Activated CD4-positive, CD25-positive, alpha-beta regulatory T cell treated with anti-CD3 and anti-CD28 coated beads, Interleukin-2, amount 50 U/mL, for 24 hours (primary cell): ENCODE measurements at regions not wholly inside any gene's neighbourhood (a gene's known extent, or its start where the extent isn't known, plus 50 kb on each side); places are given as distances from the start of the nearest gene placed in this dataset.

ENCODE experiments used
- ATAC-seq, 2 donors: fragments of 150-1000 bp; cut with Tn5 transposase; one replicate each; pipeline ENCODE4 v1.10.0; 2021; ENCODE audit warnings: mild to moderate bottlenecking in 1 of 2, moderate library complexity in 1 of 2

GRCh38 chr9:81162361-81162760 is 527.0 kb downstream of the TLE1 start:
- no peak for ATAC-seq

GRCh38 chr9:81156381-81156780 is 533.0 kb downstream of the TLE1 start:
- no peak for ATAC-seq

- no peak for ATAC-seq
Measured at GRCh38 chr9:81150016-81150625, 539.2 kb downstream of the TLE1 start.

- ATAC-seq, result no peak
Measured at GRCh38 chr9:81146684-81147337, 542.5 kb downstream of the TLE1 start.

DNA sequence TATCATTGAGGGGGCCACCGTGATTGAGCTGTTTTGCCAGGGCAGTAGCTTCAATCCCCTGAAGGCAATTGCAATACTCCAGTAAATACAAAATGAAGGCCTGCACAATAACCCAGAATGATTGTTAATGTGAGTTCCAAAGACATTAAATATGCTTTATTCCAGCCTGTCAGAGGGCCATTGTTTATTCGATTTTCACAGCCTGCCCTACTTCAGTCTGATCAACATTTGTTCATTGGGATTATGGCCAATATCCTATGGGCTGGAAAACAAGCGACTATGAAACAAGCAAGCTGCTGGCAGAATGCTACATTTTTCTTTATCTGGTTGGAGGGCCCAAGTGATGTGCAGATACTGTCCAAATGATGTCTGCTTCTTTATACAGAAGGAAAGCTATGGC is 543.1 kb downstream of the TLE1 start:
- no peak for ATAC-seq

GRCh38 chr9:81145331-81145963 is 543.9 kb downstream of the TLE1 start:
- ATAC-seq, result no peak

DNA sequence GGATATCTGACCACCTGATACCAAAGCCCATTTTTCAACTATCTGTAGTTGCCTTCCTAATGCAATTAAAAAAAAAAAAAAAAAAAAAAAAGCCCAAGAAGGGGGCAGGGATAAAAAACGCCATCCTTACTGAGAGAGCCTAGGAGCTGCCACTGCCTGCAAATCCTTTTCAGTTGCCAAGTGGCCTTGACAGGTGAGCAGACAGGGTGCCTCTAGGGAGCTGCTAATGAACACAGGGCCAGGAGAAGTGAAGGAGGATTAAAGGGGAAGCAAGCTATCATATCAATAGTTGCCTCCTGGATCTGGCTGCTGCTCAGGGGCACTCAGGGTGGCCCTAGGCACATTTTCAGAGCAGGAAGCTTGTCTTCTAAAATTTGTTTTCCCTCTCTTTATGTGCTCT is 547.4 kb downstream of the TLE1 start:
- ATAC-seq, result no peak

DNA sequence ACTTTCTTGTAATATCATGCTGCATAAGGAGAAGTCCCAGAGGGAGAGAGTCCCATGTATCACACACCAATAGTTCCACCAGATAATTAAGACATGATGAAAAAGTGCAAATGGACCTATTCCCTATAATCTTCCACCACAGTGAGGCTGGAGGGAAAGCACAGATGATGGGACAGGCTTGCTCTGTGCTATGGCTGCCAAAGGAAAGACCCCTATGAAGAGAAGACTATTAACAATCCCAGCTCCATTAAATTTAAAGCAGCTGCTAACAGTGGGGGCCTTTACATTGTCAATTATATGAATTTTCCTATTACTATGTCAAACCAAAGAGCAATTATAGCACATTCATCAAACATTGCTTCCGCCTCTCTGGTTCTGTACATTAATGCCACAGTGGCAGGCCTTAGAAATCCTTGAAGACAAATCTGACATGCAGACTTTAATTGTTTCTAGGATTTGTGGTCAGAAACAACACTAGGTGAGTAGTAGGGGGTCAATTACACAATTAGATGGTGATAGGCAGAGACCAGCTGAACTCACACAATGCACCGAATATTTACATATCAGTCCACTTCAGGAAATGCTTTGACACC is 551.3 kb downstream of the TLE1 start:
- no peak for ATAC-seq

GRCh38 chr9:81132796-81133195 is 556.6 kb downstream of the TLE1 start:
- ATAC-seq, result no peak

GRCh38 chr9:81132318-81132717 is 557.0 kb downstream of the TLE1 start:
- no peak for ATAC-seq

DNA sequence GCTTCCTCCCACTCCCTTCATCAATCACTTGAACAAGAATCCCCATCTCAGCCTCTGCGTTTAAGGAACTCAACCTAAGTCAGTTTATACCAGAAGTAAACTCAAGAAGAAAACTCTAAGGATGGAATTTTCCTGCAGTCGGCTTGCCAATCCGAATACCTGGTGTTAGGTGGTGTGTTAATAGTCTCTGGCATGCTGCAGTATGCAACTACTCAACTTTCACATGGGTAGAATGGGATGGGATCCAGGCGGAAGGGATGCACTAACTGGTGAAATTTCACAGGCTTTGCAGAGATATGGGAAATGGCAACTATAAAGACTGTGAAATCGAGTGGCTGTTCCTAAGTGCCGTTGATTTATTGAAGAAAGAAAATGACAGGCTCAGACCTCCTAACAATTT is 560.6 kb downstream of the TLE1 start:
- ATAC-seq, result no peak

- no peak for ATAC-seq
Measured at GRCh38 chr9:81125446-81126092, 563.8 kb downstream of the TLE1 start.

GRCh38 chr9:81123526-81123925 is 565.8 kb downstream of the TLE1 start:
- ATAC-seq, result no peak

DNA sequence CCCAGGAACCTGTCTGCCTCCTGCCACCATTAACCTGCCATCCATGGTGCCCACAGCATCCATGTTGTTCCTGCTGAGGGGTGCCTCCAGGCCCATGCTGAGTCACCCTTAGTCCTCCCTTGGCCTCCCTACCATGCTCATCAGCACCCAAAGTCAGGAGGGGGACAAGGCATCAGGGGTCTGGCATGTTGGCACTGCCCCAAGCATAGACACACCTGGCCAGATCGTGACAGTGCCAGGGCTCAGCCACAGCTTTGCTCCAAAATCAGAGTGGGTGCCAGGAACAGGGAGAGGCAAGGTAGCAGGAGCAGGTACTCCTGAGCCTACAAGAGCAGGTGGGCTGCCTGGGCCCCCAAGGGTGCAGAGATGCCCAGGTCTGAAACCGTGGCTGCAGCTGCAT is 566.6 kb downstream of the TLE1 start:
- ATAC-seq, result no peak

DNA sequence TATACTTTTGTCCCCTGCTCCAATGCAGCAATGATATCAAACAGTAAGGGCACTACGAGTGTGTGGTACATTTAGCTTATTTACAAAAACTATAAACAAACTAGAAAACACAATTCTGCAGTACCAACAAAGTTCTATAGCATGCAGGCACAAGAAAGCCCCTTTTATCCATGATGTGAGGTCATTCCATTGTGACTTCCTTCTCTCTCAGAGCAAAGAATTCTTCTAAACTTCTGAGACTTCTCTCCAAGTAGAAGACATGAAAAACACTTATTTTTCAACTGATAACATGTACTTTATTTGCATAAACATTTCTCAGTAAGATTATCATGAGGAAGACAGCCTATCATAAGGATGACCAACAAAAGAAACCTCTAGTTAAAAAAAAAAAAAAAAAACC is 569.8 kb downstream of the TLE1 start:
- no peak for ATAC-seq

GRCh38 chr9:81118416-81118815 is 570.9 kb downstream of the TLE1 start:
- no peak for ATAC-seq

DNA sequence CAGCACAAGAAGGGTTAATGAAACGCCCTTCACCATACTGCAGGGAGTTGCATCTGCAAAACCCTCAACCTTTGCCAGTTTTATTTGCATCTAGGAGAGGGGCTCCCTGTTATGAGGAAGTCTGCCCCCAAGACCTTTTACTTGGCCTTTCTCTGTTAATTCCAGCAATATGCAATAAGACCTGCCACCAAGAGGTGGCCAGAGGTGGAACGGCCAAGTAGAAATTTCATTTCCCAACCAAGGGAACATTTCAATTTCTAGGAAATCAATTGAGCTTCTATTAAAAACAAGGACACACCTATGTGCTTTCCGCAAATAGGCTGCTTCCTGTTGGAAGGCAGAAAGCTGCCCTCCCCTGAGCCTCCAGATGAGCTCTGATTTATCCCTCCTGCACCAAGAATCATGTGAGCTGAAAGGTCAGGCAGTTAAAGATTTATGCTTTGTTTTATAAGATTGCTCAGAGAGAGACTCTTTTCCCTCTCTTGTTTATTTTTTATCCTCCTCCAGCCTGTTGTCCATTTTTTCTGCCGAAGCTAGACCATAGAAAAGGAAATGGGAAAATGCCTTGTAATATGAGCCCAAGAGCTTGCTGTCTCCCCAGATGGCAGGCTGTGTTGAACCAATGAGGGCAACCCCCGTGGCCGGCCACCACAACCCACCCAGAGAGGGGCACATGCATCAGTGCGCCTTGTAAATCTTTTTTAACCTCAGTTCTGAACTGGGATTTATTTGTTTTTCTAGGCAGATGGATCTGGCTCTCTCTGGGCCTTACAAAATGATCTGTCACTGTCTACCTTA is 572.8 kb downstream of the TLE1 start:
- ATAC-seq, result no peak

DNA sequence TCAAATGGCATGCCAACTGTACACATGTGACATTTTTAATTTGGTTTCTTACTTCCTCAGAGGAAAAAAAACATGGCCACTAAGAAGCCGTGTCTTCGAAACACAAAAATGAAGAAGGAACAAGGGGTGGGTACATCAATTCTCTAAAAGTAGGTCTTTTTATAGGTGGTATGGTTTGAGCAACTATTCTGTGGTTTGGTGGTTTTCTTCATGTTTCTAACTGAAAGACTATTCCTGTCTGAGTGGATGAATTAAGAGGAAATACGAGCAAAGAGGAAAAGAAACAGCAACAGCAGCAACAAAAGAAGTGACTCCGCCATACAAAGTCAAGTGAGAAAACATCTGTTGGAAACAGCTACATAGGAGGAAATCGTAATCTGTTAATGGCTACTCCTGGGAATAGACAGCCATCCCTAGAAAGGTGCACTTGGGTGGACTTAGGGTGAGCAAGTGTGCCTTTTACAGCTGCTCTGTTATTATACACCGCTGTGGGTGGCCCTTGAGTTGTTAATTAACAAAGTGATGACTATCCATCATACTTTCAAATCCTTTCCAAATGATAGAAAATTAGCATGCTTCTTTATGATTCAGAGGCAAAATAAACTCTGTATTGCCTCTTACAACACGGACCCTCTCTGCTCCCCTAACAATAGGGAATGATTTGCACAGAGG is 575.8 kb downstream of the TLE1 start:
- ATAC-seq, result no peak

- ATAC-seq, result no peak
Measured at GRCh38 chr9:81112627-81113452, 576.5 kb downstream of the TLE1 start.

DNA sequence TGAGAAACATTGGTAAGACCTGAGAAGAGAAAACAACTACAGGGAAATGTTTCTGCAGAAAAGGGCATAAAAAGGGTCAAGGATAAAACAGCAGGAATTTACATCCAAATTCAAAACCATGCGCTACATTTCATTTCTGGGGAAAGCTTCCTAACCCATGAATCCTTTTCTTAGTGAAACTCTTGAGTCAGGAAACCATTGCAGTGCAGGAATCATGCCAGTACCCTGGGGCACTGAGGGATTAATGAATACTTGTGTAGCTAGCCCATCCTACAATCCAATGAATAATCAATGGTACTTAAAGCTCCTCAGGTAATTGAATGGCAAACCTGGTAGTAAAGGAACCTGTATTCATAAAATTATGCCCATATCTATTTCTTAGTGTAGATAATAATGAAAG is 580.5 kb downstream of the TLE1 start:
- no peak for ATAC-seq

GRCh38 chr9:81108391-81108790 is 581.0 kb downstream of the TLE1 start:
- ATAC-seq, result no peak
